B cell (primary cell): ENCODE measurements at regions not wholly inside any gene's neighbourhood (a gene's known extent, or its start where the extent isn't known, plus 50 kb on each side); places are given as distances from the start of the nearest gene placed in this dataset.

ENCODE experiments used
- ATAC-seq: fragments of 200-7000 bp; cut with Tn5 transposase; one replicate; pipeline ENCODE4 v1.10.0; 2021; ENCODE audit warnings: low read depth, mild to moderate bottlenecking, moderate number of reproducible peaks, moderate library complexity
- CTCF ChIA-PET: fragments of 350-600 bp; sonication (Branson Sonifier 250); formaldehyde crosslinking; loops from one replicate; lab custom pipeline; 2021; ENCODE audit warnings: antibody characterized with exemption, inconsistent platforms; lab: Charles Lee
- POLR2A ChIA-PET: fragments of 350-600 bp; sonication (Branson Sonifier 250); formaldehyde crosslinking; loops from one replicate; lab custom pipeline; 2021; ENCODE audit warnings: antibody characterized with exemption; lab: Charles Lee
- DNase-seq: peaks from one replicate; pipeline ENCODE4 v3.0.0; 2013
- H2AFZ ChIP-seq: 2 replicates; pipeline ENCODE4 v1.6.1; 2012; ENCODE audit warnings: mild to moderate bottlenecking, low read depth, low read length; ENCODE audit not compliant: insufficient read depth, poor library complexity, severe bottlenecking
- H3K27ac ChIP-seq, 2 donors: 1 replicate in 1 of 2; 2 replicates in 1 of 2; pipeline ENCODE4 v1.5.1; 2012 to 2013; ENCODE audit warnings: low read length in 2 of 2, mild to moderate bottlenecking in 2 of 2, moderate library complexity in 1 of 2
- H3K27me3 ChIP-seq, 4 experiments: fragments of 200-600 bp in 1 of 4; sonication (generic) in 1 of 4; replicated peaks in 1 of 4; 1 replicate in 2 of 4; 2 replicates in 2 of 4; pipeline versions ENCODE4 v1.6.1 to v1.7.0; 2013 to 2016; ENCODE audit warnings: low read length in 3 of 4, mild to moderate bottlenecking in 2 of 4, mixed read lengths in 1 of 4, moderate library complexity in 1 of 4; ENCODE audit not compliant: insufficient read depth in 4 of 4, control insufficient read depth in 3 of 4; ENCODE audit errors: control extremely low read depth in 1 of 4
- H3K36me3 ChIP-seq, 2 experiments: replicated peaks in 1 of 2; 1 replicate in 1 of 2; 2 replicates in 1 of 2; pipeline versions ENCODE4 v1.6.1 to v1.7.1; 2013; ENCODE audit warnings: low read length in 1 of 2; ENCODE audit not compliant: insufficient read depth in 2 of 2, control insufficient read depth in 1 of 2; ENCODE audit errors: control extremely low read depth in 1 of 2, extremely low read depth in 1 of 2
- H3K4me1 ChIP-seq, 2 donors: fragments of 200-600 bp in 1 of 2; sonication (generic) in 1 of 2; 1 replicate in 1 of 2; 2 replicates in 1 of 2; pipeline versions ENCODE4 v1.5.1 to v1.6.1; 2013 to 2017; ENCODE audit warnings: low read length in 2 of 2; ENCODE audit not compliant: control insufficient read depth in 2 of 2, insufficient read depth in 2 of 2
- H3K4me2 ChIP-seq: replicated peaks from 2 replicates; pipeline ENCODE3; 2012; ENCODE audit warnings: mild to moderate bottlenecking, low read depth, low read length; ENCODE audit not compliant: poor library complexity, severe bottlenecking
- H3K4me3 ChIP-seq, 5 experiments: fragments of 200-600 bp in 1 of 5; sonication (generic) in 1 of 5; 1 replicate in 3 of 5; 2 replicates in 2 of 5; pipeline versions ENCODE4 v1.5.1 to v1.7.0; 2011 to 2016; ENCODE audit warnings: low read length in 4 of 5, mild to moderate bottlenecking in 4 of 5, low read depth in 2 of 5, control low read depth in 1 of 5, moderate library complexity in 1 of 5; ENCODE audit not compliant: insufficient read depth in 1 of 5; ENCODE audit errors: control extremely low read depth in 1 of 5, extremely low read depth in 1 of 5
- H3K79me2 ChIP-seq: fragments of 200-600 bp; sonication (generic); one replicate; pipeline ENCODE4 v1.6.0; 2016; ENCODE audit warnings: low read length; ENCODE audit not compliant: control insufficient read depth, insufficient read depth
- H3K9ac ChIP-seq: fragments of 200-600 bp; sonication (generic); 2 replicates; pipeline ENCODE4 v1.6.1; 2017; ENCODE audit warnings: mild to moderate bottlenecking, low read length, moderate library complexity
- H3K9me3 ChIP-seq, 3 donors: one replicate each; pipeline versions ENCODE4 v1.6.1 to v1.7.1; 2013; ENCODE audit warnings: low read length in 2 of 3; ENCODE audit not compliant: control insufficient read depth in 2 of 3, insufficient read depth in 1 of 3; ENCODE audit errors: control extremely low read depth in 1 of 3
- H4K20me1 ChIP-seq: 2 replicates; pipeline ENCODE4 v1.6.0; 2012; ENCODE audit warnings: mild to moderate bottlenecking, low read length; ENCODE audit not compliant: insufficient read depth, control insufficient read depth, poor library complexity, severe bottlenecking
- H3K27ac Mint-ChIP-seq: one replicate; pipeline ENCODE4 v1.8.0; 2021; ENCODE audit warnings: mixed read lengths
- H3K27me3 Mint-ChIP-seq: one replicate; pipeline ENCODE4 v1.8.0; 2021; ENCODE audit warnings: mixed read lengths
- H3K4me1 Mint-ChIP-seq: one replicate; pipeline ENCODE4 v1.8.0; 2021; ENCODE audit warnings: mixed read lengths
- H3K4me3 Mint-ChIP-seq: one replicate; pipeline ENCODE4 v1.8.0; 2021; ENCODE audit warnings: mixed read lengths
- H3K9me3 Mint-ChIP-seq: one replicate; pipeline ENCODE4 v1.8.0; 2022; ENCODE audit warnings: mixed read lengths; ENCODE audit not compliant: insufficient read depth
- EZH2 ChIP-seq: IDR thresholded peaks from 2 replicates; pipeline ENCODE4 v1.6.1; 2012; ENCODE audit warnings: borderline replicate concordance, low read depth, mild to moderate bottlenecking, moderate library complexity, low read length; ENCODE audit not compliant: insufficient read depth, poor library complexity, severe bottlenecking
- WGBS: methylation state at CpG from one replicate; pipeline ENCODE4 v1.1.5; 2013; ENCODE audit warnings: missing lambda C conversion rate; ENCODE audit not compliant: insufficient coverage; 5-methylcytosine and 5-hydroxymethylcytosine counted together
- intact Hi-C: fragments of 100-400 bp; cut with micrococcal nuclease; formaldehyde crosslinking; loops from one replicate; pipeline ENCODE4 v1.10.0; 2022
- TF ChIP-seq, protein P1 (sequence below): fragments of 200-600 bp; IDR thresholded peaks from one replicate; pipeline ENCODE4 v1.8.0; 2022; ENCODE audit warnings: antibody characterized with exemption, mild to moderate bottlenecking

DNA sequence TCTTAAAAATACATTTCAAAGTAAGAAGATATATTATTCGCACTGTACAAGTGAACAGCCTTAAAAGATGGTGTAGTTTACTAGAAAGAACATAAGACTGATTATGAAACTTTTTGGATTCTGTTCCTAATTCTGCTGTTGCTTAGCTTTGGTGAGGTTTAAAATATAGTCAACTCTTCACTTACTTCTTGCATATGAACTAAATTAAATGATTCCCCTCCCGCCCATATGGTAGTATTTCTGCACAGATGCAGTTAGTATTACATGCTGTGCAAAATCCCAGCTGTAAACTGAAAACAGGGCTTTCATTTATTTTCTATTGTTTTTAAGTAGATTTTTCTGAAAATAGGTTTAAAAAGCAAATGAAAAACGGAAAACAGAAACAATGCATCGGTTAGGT lies 345.4 kb upstream of the NCAM2 start:
- Mint-ChIP-seq H3K4me3 (no peak overlapping the region), H3K4me1 (no peaks in the 10 kb centered on the region), H3K27me3 (no peaks in the 10 kb centered on the region), H3K27ac (no peak overlapping the region), H3K9me3 (peaks cover 5% of the 10 kb centered on the region)
- ChIA-PET CTCF (no interaction called here), POLR2A (no interaction called here)
- Histone ChIP-seq H3K4me1 (no peaks in the 10 kb centered on the region), H3K9me3 (peaks cover 0 to 2% (median 0%) of the 10 kb centered on the region in 3 donors), H4K20me1 (no peaks in the 10 kb centered on the region), H3K36me3 (no peaks in the 10 kb centered on the region), H3K4me2 (no peak overlapping the region), H2AFZ (no peak overlapping the region), H3K9ac (no peak overlapping the region), H3K4me3 (no peak overlapping the region), H3K27me3 (no peaks in the 10 kb centered on the region), H3K79me2 (no peaks in the 10 kb centered on the region), H3K27ac (no peak overlapping the region)
- DNase-seq (no peak), ATAC-seq (no peak)
- intact Hi-C loops, result no loop called here
- TF ChIP-seq, protein P1, sequence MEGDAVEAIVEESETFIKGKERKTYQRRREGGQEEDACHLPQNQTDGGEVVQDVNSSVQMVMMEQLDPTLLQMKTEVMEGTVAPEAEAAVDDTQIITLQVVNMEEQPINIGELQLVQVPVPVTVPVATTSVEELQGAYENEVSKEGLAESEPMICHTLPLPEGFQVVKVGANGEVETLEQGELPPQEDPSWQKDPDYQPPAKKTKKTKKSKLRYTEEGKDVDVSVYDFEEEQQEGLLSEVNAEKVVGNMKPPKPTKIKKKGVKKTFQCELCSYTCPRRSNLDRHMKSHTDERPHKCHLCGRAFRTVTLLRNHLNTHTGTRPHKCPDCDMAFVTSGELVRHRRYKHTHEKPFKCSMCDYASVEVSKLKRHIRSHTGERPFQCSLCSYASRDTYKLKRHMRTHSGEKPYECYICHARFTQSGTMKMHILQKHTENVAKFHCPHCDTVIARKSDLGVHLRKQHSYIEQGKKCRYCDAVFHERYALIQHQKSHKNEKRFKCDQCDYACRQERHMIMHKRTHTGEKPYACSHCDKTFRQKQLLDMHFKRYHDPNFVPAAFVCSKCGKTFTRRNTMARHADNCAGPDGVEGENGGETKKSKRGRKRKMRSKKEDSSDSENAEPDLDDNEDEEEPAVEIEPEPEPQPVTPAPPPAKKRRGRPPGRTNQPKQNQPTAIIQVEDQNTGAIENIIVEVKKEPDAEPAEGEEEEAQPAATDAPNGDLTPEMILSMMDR, result no peak
- no peak for TF ChIP-seq EZH2
- WGBS, result 40% methylated on average over 1 of the region's 4 CpGs

DNA sequence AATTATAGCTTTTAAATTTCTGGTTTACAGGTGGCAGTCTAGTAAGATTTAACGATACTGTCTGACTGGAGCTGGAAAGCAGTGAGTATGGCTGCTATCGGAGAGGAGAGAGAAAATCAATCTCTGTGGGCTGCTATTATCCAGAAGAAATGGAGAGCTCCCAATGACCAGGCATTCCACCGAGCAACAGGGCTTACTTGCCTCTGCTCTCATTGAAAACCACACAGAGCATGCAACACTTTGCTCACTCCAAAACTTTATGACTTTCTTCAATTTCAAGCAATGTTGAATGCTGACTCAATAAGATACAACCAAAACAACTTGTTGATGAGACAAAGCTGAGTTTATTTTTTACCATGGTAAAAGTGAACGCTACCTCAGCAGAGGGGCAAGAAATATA lies 337.0 kb upstream of the NCAM2 start:
- H3K9me3 Mint-ChIP-seq, result no peaks in the 10 kb centered on the region
- Histone ChIP-seq H3K27ac (no peak overlapping the region), H3K9me3 (no peaks in the 10 kb centered on the region), H3K27me3 (no peaks in the 10 kb centered on the region), H2AFZ (no peak overlapping the region), H3K79me2 (no peaks in the 10 kb centered on the region), H3K4me2 (no peak overlapping the region), H3K4me1 (no peaks in the 10 kb centered on the region), H4K20me1 (no peaks in the 10 kb centered on the region), H3K36me3 (no peaks in the 10 kb centered on the region), H3K4me3 (no peak overlapping the region), H3K9ac (no peak overlapping the region)
- no peaks in the 10 kb centered on the region for H3K4me1 Mint-ChIP-seq
- DNase-seq, result no peak
- no peak overlapping the region for H3K27ac Mint-ChIP-seq
- no peak for TF ChIP-seq EZH2
- TF ChIP-seq, protein P1, result no peak
- intact Hi-C loops, result no loop called here
- ChIA-PET POLR2A (no interaction called here), CTCF (no interaction called here)
- no peak for ATAC-seq
- H3K27me3 Mint-ChIP-seq, result no peaks in the 10 kb centered on the region
- no peak overlapping the region for H3K4me3 Mint-ChIP-seq
- 92% methylated on average over 2 of the region's 4 CpGs for WGBS
